ENCODE measurements at regions not wholly inside any gene's neighbourhood (a gene's known extent, or its start where the extent isn't known, plus 50 kb on each side); places are given as distances from the start of the nearest gene placed in this dataset.
"Not testable (repeated sequence)": the region's sequence is repeated elsewhere in the genome, so short reads cannot be mapped to it uniquely, and the experiment has no call there.

GRCh38 chr18:104264-104663 is 54.1 kb upstream of the USP14 start:
- DNase-seq (ENCODE audit: low spot score): not testable (repeated sequence)

- DNase-seq (ENCODE audit: low spot score): not testable (repeated sequence)
These were observed 53.0 kb upstream of the USP14 start for GRCh38 chr18:105161-106053.

GRCh38 chr18:106054-106851 is 52.1 kb upstream of the USP14 start:
- not testable (repeated sequence) for DNase-seq (ENCODE audit: low spot score)

GRCh38 chr18:106868-107384 is 51.4 kb upstream of the USP14 start:
- not testable (repeated sequence) for DNase-seq (ENCODE audit: low spot score)

GRCh38 chr18:107464-107863 is 50.9 kb upstream of the USP14 start:
- peak; percentile 13 for DNase-seq (ENCODE audit: low spot score)

- DNase-seq (ENCODE audit: low spot score): not testable (repeated sequence)
These were observed 50.3 kb upstream of the USP14 start for GRCh38 chr18:107947-108664.
